HG03565 (cell line): ENCODE measurements at regions not wholly inside any gene's neighbourhood (a gene's known extent, or its start where the extent isn't known, plus 50 kb on each side); places are given as distances from the start of the nearest gene placed in this dataset.

Experiments
- ATAC-seq: cut with Tn5 transposase; IDR thresholded peaks from one replicate; pipeline ENCODE4 v1.9.1; 2021; ENCODE audit warnings: mild to moderate bottlenecking, moderate library complexity; ENCODE audit not compliant: unreplicated experiment

- ATAC-seq = no peak
Measured at GRCh38 chr10:108812296-108812695, 1111.0 kb downstream of the XPNPEP1 start.

- no peak for ATAC-seq
Measured at GRCh38 chr10:108808228-108808627, 1115.1 kb downstream of the XPNPEP1 start.

- no peak for ATAC-seq
Measured at GRCh38 chr10:108801775-108802517, 1121.4 kb downstream of the XPNPEP1 start.

GRCh38 chr10:108801220-108801619 is 1122.1 kb downstream of the XPNPEP1 start:
- no peak for ATAC-seq

GRCh38 chr10:108797573-108797972 is 1125.7 kb downstream of the XPNPEP1 start:
- no peak for ATAC-seq

- no peak for ATAC-seq
Measured at GRCh38 chr10:108791794-108792474, 1131.4 kb downstream of the XPNPEP1 start.

GRCh38 chr10:108791030-108791429 is 1132.3 kb downstream of the XPNPEP1 start:
- no peak for ATAC-seq

GRCh38 chr10:108789919-108790318 is 1133.4 kb downstream of the XPNPEP1 start:
- peak; percentile 77 for ATAC-seq

GRCh38 chr10:108789336-108789735 is 1134.0 kb downstream of the XPNPEP1 start:
- no peak for ATAC-seq

- ATAC-seq = no peak
Measured at GRCh38 chr10:108788891-108789290, 1134.4 kb downstream of the XPNPEP1 start.

GRCh38 chr10:108787932-108788331 is 1135.4 kb downstream of the XPNPEP1 start:
- ATAC-seq = no peak

GRCh38 chr10:108785011-108785410 is 1138.3 kb downstream of the XPNPEP1 start:
- ATAC-seq = no peak

- ATAC-seq = no peak
Measured at GRCh38 chr10:108784534-108784933, 1138.8 kb downstream of the XPNPEP1 start.

- ATAC-seq = peak; percentile 58
Measured at GRCh38 chr10:108783897-108784296, 1139.4 kb downstream of the XPNPEP1 start.

- ATAC-seq = no peak
Measured at GRCh38 chr10:108782411-108782810, 1140.9 kb downstream of the XPNPEP1 start.

GRCh38 chr10:108779501-108779900 is 1143.8 kb downstream of the XPNPEP1 start:
- no peak for ATAC-seq

GRCh38 chr10:108775911-108776475 is 1147.3 kb downstream of the XPNPEP1 start:
- no peak for ATAC-seq

GRCh38 chr10:108771106-108771505 is 1152.2 kb downstream of the XPNPEP1 start:
- ATAC-seq = no peak

- no peak for ATAC-seq
Measured at GRCh38 chr10:108765794-108766193, 1157.5 kb downstream of the XPNPEP1 start.

- ATAC-seq = no peak
Measured at GRCh38 chr10:108757946-108758345, 1165.4 kb downstream of the XPNPEP1 start.

GRCh38 chr10:108755646-108756045 is 1167.7 kb downstream of the XPNPEP1 start:
- no peak for ATAC-seq

GRCh38 chr10:108753326-108753725 is 1170.0 kb downstream of the XPNPEP1 start:
- no peak for ATAC-seq
